ENCODE measurements at regions not wholly inside any gene's neighbourhood (a gene's known extent, or its start where the extent isn't known, plus 50 kb on each side); places are given as distances from the start of the nearest gene placed in this dataset.

- H3K36me3 Mint-ChIP-seq (ENCODE audit: low read depth) = no peaks in the 10 kb centered on the region
Measured at GRCh38 chr14:98997526-98998205, 274.3 kb downstream of the BCL11B start.

GRCh38 chr14:98999345-98999744 is 272.7 kb downstream of the BCL11B start:
- TF ChIP-seq, protein P1, sequence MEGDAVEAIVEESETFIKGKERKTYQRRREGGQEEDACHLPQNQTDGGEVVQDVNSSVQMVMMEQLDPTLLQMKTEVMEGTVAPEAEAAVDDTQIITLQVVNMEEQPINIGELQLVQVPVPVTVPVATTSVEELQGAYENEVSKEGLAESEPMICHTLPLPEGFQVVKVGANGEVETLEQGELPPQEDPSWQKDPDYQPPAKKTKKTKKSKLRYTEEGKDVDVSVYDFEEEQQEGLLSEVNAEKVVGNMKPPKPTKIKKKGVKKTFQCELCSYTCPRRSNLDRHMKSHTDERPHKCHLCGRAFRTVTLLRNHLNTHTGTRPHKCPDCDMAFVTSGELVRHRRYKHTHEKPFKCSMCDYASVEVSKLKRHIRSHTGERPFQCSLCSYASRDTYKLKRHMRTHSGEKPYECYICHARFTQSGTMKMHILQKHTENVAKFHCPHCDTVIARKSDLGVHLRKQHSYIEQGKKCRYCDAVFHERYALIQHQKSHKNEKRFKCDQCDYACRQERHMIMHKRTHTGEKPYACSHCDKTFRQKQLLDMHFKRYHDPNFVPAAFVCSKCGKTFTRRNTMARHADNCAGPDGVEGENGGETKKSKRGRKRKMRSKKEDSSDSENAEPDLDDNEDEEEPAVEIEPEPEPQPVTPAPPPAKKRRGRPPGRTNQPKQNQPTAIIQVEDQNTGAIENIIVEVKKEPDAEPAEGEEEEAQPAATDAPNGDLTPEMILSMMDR (IDR thresholded peaks at IDR 0.05) = no peak
- peaks cover 16% of the 10 kb centered on the region for H3K4me1 Mint-ChIP-seq
- DNase-seq = no peak
- peaks cover 13% of the 10 kb centered on the region for H3K27me3 Mint-ChIP-seq (ENCODE audit: low read depth, poor library complexity)
- H3K9me3 Mint-ChIP-seq = no peaks in the 10 kb centered on the region
- no peaks in the 10 kb centered on the region for H3K36me3 Mint-ChIP-seq (ENCODE audit: low read depth)
- no peak overlapping the region for H3K4me3 Mint-ChIP-seq
- no peak overlapping the region for H3K27ac Mint-ChIP-seq

More at GRCh38 chr14:98997526-98998205, 274.3 kb downstream of the BCL11B start:
- no peak overlapping the region for H3K27ac Mint-ChIP-seq
- no peaks in the 10 kb centered on the region for H3K9me3 Mint-ChIP-seq
- peaks cover 16% of the 10 kb centered on the region for H3K4me1 Mint-ChIP-seq
- peaks cover 15% of the 10 kb centered on the region for H3K27me3 Mint-ChIP-seq (ENCODE audit: low read depth, poor library complexity)
- no peak overlapping the region for H3K4me3 Mint-ChIP-seq
- DNase-seq = no peak
- TF ChIP-seq, protein P1 (IDR thresholded peaks at IDR 0.05) = no peak

- Mint-ChIP-seq H3K36me3 (ENCODE audit: low read depth) (no peaks in the 10 kb centered on the region), H3K27ac (no peak overlapping the region), H3K4me1 (peaks cover 16% of the 10 kb centered on the region), H3K27me3 (ENCODE audit: low read depth, poor library complexity) (peaks cover 13% of the 10 kb centered on the region), H3K9me3 (no peaks in the 10 kb centered on the region), H3K4me3 (no peak overlapping the region)
- TF ChIP-seq, protein P1 (IDR thresholded peaks at IDR 0.05) = no peak
- no peak for DNase-seq
Measured at GRCh38 chr14:98999901-99000300, 272.1 kb downstream of the BCL11B start.

GRCh38 chr14:99001241-99001640 is 270.8 kb downstream of the BCL11B start:
- H3K9me3 Mint-ChIP-seq = no peaks in the 10 kb centered on the region
- H3K4me3 Mint-ChIP-seq = no peak overlapping the region
- H3K27ac Mint-ChIP-seq = no peak overlapping the region
- H3K27me3 Mint-ChIP-seq (ENCODE audit: low read depth, poor library complexity) = peaks cover 8% of the 10 kb centered on the region
- peaks cover 16% of the 10 kb centered on the region for H3K4me1 Mint-ChIP-seq
- DNase-seq = no peak
- TF ChIP-seq, protein P1 (IDR thresholded peaks at IDR 0.05) = no peak
- no peaks in the 10 kb centered on the region for H3K36me3 Mint-ChIP-seq (ENCODE audit: low read depth)

- H3K36me3 Mint-ChIP-seq (ENCODE audit: low read depth) = no peaks in the 10 kb centered on the region
- peaks cover 10% of the 10 kb centered on the region for H3K27me3 Mint-ChIP-seq (ENCODE audit: low read depth, poor library complexity)
- H3K4me3 Mint-ChIP-seq = no peak overlapping the region
- DNase-seq = no peak
- TF ChIP-seq, protein P1 (IDR thresholded peaks at IDR 0.05) = no peak
- H3K4me1 Mint-ChIP-seq = peaks cover 16% of the 10 kb centered on the region
- no peak overlapping the region for H3K27ac Mint-ChIP-seq
- no peaks in the 10 kb centered on the region for H3K9me3 Mint-ChIP-seq
Measured at GRCh38 chr14:99003646-99004045, 268.4 kb downstream of the BCL11B start.

DNA sequence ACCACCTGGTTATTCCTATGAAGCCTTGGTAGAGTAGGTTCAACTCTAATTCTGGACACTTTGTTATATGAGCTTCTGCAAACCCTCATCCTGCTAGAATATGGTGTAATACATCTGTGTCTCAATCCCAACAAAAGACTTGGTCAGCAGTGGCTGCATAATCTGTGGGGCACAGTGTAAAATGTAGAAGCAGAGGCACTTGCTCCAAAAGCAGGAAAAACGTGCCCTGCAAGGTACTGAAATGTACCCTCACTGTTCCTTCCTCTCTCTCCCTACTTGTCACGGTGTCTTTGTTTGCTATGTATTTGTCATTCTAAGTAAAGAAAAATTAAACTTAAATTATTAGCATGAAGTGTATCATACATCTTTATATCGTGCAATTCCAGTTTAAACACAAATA is 267.9 kb downstream of the BCL11B start:
- Mint-ChIP-seq H3K4me3 (no peak overlapping the region), H3K27me3 (ENCODE audit: low read depth, poor library complexity) (peaks cover 10% of the 10 kb centered on the region), H3K4me1 (peaks cover 16% of the 10 kb centered on the region), H3K27ac (no peak overlapping the region), H3K36me3 (ENCODE audit: low read depth) (no peaks in the 10 kb centered on the region), H3K9me3 (no peaks in the 10 kb centered on the region)
- DNase-seq = no peak
- TF ChIP-seq, protein P1 (IDR thresholded peaks at IDR 0.05) = no peak

All from nephron progenitor cell (in vitro differentiated cells).